ENCODE measurements at regions not wholly inside any gene's neighbourhood (a gene's known extent, or its start where the extent isn't known, plus 50 kb on each side); places are given as distances from the start of the nearest gene placed in this dataset.

- FAIRE-seq (no peak), DNase-seq (ENCODE audit: low read depth, low spot score) (no peak)
- ChIA-PET POLR2A (no interaction called here), CTCF (interaction anchor here (0.9 kb wide), 1 partner anchor 11 kb away, joined by 3 read pairs; no protein-coding TSS in a partner anchor)
- Histone ChIP-seq H3K27me3 (ENCODE audit: control insufficient read depth in 2 of 2, insufficient read depth in 2 of 2, low read length in 2 of 2) (no peaks in the 10 kb centered on the region), H3K4me2 (ENCODE audit: insufficient read depth, low read length) (no peak overlapping the region), H4K20me1 (replicated peaks; ENCODE audit: control insufficient read depth, extremely low read depth, insufficient read depth, low read length) (no peaks in the 10 kb centered on the region), H2AFZ (ENCODE audit: low read depth, low read length) (no peak overlapping the region), H3K9me1 (replicated peaks; ENCODE audit: control insufficient read depth, extremely low read depth, insufficient read depth, low read length) (no peaks in the 10 kb centered on the region), H3K9ac (replicated peaks; ENCODE audit: extremely low read depth, insufficient read depth, low read length) (no peak overlapping the region), H3K9me3 (replicated peaks; ENCODE audit: control insufficient read depth, insufficient read depth, low read length) (no peaks in the 10 kb centered on the region), H3K27ac (ENCODE audit: insufficient read depth, low read depth, low read length) (no peak overlapping the region), H3K4me1 (ENCODE audit: control insufficient read depth, extremely low read depth, insufficient read depth, low read length) (no peaks in the 10 kb centered on the region), H3K36me3 (ENCODE audit: control insufficient read depth in 2 of 2, extremely low read depth in 1 of 2, insufficient read depth in 2 of 2, low read length in 2 of 2) (no peaks in the 10 kb centered on the region), H3K79me2 (ENCODE audit: control insufficient read depth, insufficient read depth, low read length) (no peaks in the 10 kb centered on the region), H3K4me3 (replicated peaks in 1 of 3; ENCODE audit: insufficient read depth in 1 of 3, low read depth in 1 of 3, low read length in 3 of 3) (no peak overlapping the region)
- no TSS peak for BruUV-seq (replicated peaks)
- TF ChIP-seq GATA2 (IDR thresholded peaks at IDR 0.05; ENCODE audit: insufficient read depth, insufficient read length, low read depth, low read length), result no peak
- TF ChIP-seq FOS (IDR thresholded peaks at IDR 0.05; ENCODE audit: borderline replicate concordance, insufficient read depth, low read length), result peak; percentile 40
- intact Hi-C loops (cut with micrococcal nuclease), result no loop called here
- dilution Hi-C loops (cut with MboI; ENCODE audit: extremely low pct_ligation_motif_present, low sequenced_read_pairs), result no loop called here
Observed at GRCh38 chr4:20019310-20020015, 232.2 kb upstream of the SLIT2 start.

DNA sequence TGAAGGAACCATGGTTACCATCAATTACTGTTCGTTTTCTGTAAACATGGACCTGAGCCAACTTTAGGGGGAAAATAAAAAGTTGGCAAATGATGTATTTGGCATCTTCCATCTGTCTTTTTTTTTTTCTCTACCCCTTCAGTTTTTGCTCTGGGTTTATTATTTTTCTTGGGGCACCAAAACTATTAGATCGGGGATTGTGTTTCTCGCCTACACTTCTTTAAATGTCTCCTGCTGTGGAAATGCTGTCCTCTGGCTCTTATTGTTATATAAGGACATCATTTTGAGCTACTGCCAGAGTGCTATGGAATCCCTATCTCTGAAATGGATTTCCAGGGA, 234.0 kb upstream of the SLIT2 start:
- no peaks in the 10 kb centered on the region for H3K36me3 ChIP-seq (ENCODE audit: control insufficient read depth in 2 of 2, extremely low read depth in 1 of 2, insufficient read depth in 2 of 2, low read length in 2 of 2)
- no peak for TF ChIP-seq GATA2 (IDR thresholded peaks at IDR 0.05; ENCODE audit: insufficient read depth, insufficient read length, low read depth, low read length)
- no peak for TF ChIP-seq FOS (IDR thresholded peaks at IDR 0.05; ENCODE audit: borderline replicate concordance, insufficient read depth, low read length)
- no peak for TF ChIP-seq JUN (IDR thresholded peaks at IDR 0.05; ENCODE audit: borderline replicate concordance, insufficient read depth, insufficient read length, low read depth)
- no peak for TF ChIP-seq MYC (IDR thresholded peaks at IDR 0.05; ENCODE audit: low read depth, low read length)
- no peak for TF ChIP-seq EZH2 (IDR thresholded peaks at IDR 0.05; ENCODE audit: borderline replicate concordance, low read depth, low read length, severe bottlenecking)
- TF ChIP-seq, protein P1, sequence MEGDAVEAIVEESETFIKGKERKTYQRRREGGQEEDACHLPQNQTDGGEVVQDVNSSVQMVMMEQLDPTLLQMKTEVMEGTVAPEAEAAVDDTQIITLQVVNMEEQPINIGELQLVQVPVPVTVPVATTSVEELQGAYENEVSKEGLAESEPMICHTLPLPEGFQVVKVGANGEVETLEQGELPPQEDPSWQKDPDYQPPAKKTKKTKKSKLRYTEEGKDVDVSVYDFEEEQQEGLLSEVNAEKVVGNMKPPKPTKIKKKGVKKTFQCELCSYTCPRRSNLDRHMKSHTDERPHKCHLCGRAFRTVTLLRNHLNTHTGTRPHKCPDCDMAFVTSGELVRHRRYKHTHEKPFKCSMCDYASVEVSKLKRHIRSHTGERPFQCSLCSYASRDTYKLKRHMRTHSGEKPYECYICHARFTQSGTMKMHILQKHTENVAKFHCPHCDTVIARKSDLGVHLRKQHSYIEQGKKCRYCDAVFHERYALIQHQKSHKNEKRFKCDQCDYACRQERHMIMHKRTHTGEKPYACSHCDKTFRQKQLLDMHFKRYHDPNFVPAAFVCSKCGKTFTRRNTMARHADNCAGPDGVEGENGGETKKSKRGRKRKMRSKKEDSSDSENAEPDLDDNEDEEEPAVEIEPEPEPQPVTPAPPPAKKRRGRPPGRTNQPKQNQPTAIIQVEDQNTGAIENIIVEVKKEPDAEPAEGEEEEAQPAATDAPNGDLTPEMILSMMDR (IDR thresholded peaks at IDR 0.05; ENCODE audit: extremely low read depth in 1 of 2, insufficient read depth in 1 of 2, low read depth in 1 of 2, low read length in 2 of 2), result no peak
- no peak for TF ChIP-seq POLR2AphosphoS5 (IDR thresholded peaks at IDR 0.05; ENCODE audit: insufficient read depth, low read depth, low read length)
- TF ChIP-seq, protein P2, sequence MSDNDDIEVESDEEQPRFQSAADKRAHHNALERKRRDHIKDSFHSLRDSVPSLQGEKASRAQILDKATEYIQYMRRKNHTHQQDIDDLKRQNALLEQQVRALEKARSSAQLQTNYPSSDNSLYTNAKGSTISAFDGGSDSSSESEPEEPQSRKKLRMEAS (IDR thresholded peaks at IDR 0.05; ENCODE audit: insufficient read depth, insufficient read length), result no peak
- TF ChIP-seq POLR2A (IDR thresholded peaks at IDR 0.05; ENCODE audit: low read depth, low read length), result no peak
- no peak overlapping the region for H2AFZ ChIP-seq (ENCODE audit: low read depth, low read length)
- no peaks in the 10 kb centered on the region for H3K79me2 ChIP-seq (ENCODE audit: control insufficient read depth, insufficient read depth, low read length)
- DNase-seq (ENCODE audit: low read depth, low spot score) (peak; percentile 19), FAIRE-seq (no peak)
- no TSS peak for BruUV-seq (replicated peaks)
- no peaks in the 10 kb centered on the region for H3K9me3 ChIP-seq (replicated peaks; ENCODE audit: control insufficient read depth, insufficient read depth, low read length)
- dilution Hi-C loops (cut with MboI; ENCODE audit: extremely low pct_ligation_motif_present, low sequenced_read_pairs) (no loop called here), intact Hi-C loops (cut with micrococcal nuclease) (no loop called here)
- CTCF ChIA-PET, result interaction anchor here (1.8 kb wide), 1 partner anchor 11 kb away, joined by 5 read pairs; no protein-coding TSS in a partner anchor
- no peak overlapping the region for H3K9ac ChIP-seq (replicated peaks; ENCODE audit: extremely low read depth, insufficient read depth, low read length)
- no peaks in the 10 kb centered on the region for H4K20me1 ChIP-seq (replicated peaks; ENCODE audit: control insufficient read depth, extremely low read depth, insufficient read depth, low read length)
- no peak overlapping the region for H3K4me3 ChIP-seq (replicated peaks in 1 of 3; ENCODE audit: insufficient read depth in 1 of 3, low read depth in 1 of 3, low read length in 3 of 3)
- POLR2A ChIA-PET, result no interaction called here
- H3K27ac ChIP-seq (ENCODE audit: insufficient read depth, low read depth, low read length), result no peak overlapping the region
- H3K9me1 ChIP-seq (replicated peaks; ENCODE audit: control insufficient read depth, extremely low read depth, insufficient read depth, low read length), result no peaks in the 10 kb centered on the region
- H3K4me2 ChIP-seq (ENCODE audit: insufficient read depth, low read length), result no peak overlapping the region
- H3K27me3 ChIP-seq (ENCODE audit: control insufficient read depth in 2 of 2, insufficient read depth in 2 of 2, low read length in 2 of 2), result no peaks in the 10 kb centered on the region
- H3K4me1 ChIP-seq (ENCODE audit: control insufficient read depth, extremely low read depth, insufficient read depth, low read length), result no peaks in the 10 kb centered on the region

Data from endothelial cell of umbilical vein (primary cell).